Common myeloid progenitor, CD34-positive (primary cell): ENCODE measurements at regions not wholly inside any gene's neighbourhood (a gene's known extent, or its start where the extent isn't known, plus 50 kb on each side); places are given as distances from the start of the nearest gene placed in this dataset.

Experiments used
- CTCF ChIA-PET: fragments of 350-600 bp; sonication (Branson Sonifier 250); formaldehyde crosslinking; loops from one replicate; lab custom pipeline; 2021; ENCODE audit warnings: antibody characterized with exemption; lab: Charles Lee
- POLR2A ChIA-PET: fragments of 350-600 bp; sonication (Branson Sonifier 250); formaldehyde crosslinking; loops from one replicate; lab custom pipeline; 2021; ENCODE audit warnings: antibody characterized with exemption; lab: Charles Lee
- DNase-seq, 3 donors: peaks; one replicate each; pipeline versions ENCODE4 v3.0.0 to v3.0.0-alpha.2; 2013
- H3K27ac ChIP-seq, 2 experiments: 1 replicate in 1 of 2; 2 replicates in 1 of 2; pipeline ENCODE4 v1.7.0; 2013; ENCODE audit warnings: inconsistent platforms in 2 of 2, low read length in 2 of 2, mild to moderate bottlenecking in 2 of 2, low read depth in 1 of 2, moderate library complexity in 1 of 2; ENCODE audit not compliant: severe bottlenecking in 2 of 2, insufficient read depth in 1 of 2, poor library complexity in 1 of 2
- H3K27me3 ChIP-seq, 5 experiments: replicated peaks in 2 of 5; 1 replicate in 3 of 5; 2 replicates in 2 of 5; pipeline versions ENCODE4 v1.6.1 to v1.7.0; 2013; ENCODE audit warnings: low read length in 4 of 5, mild to moderate bottlenecking in 2 of 5, moderate library complexity in 2 of 5, inconsistent platforms in 1 of 5; ENCODE audit not compliant: insufficient read depth in 5 of 5, control insufficient read depth in 4 of 5
- H3K36me3 ChIP-seq, 4 experiments: 1 replicate in 2 of 4; 2 replicates in 2 of 4; pipeline versions ENCODE4 v1.6.1 to v1.7.0; 2013; ENCODE audit warnings: low read length in 3 of 4, control low read depth in 1 of 4, mild to moderate bottlenecking in 1 of 4; ENCODE audit not compliant: control insufficient read depth in 4 of 4, insufficient read depth in 4 of 4
- H3K4me1 ChIP-seq, 4 experiments: 1 replicate in 3 of 4; 2 replicates in 1 of 4; pipeline versions ENCODE4 v1.6.1 to v1.7.1; 2013; ENCODE audit warnings: low read length in 3 of 4, mild to moderate bottlenecking in 3 of 4, control low read depth in 1 of 4, inconsistent platforms in 1 of 4, moderate library complexity in 1 of 4; ENCODE audit not compliant: control insufficient read depth in 4 of 4, insufficient read depth in 4 of 4; ENCODE audit errors: control extremely low read depth in 1 of 4
- H3K4me3 ChIP-seq, 7 experiments: 1 replicate in 4 of 7; 2 replicates in 3 of 7; pipeline versions ENCODE4 v1.5.1 to v1.7.0; 2013; ENCODE audit warnings: mild to moderate bottlenecking in 7 of 7, low read length in 6 of 7, moderate library complexity in 6 of 7, inconsistent platforms in 2 of 7, low read depth in 2 of 7, control low read depth in 1 of 7; ENCODE audit not compliant: insufficient read depth in 4 of 7, control insufficient read depth in 1 of 7; ENCODE audit errors: extremely low read depth in 1 of 7
- H3K9me3 ChIP-seq, 5 experiments: 1 replicate in 4 of 5; 2 replicates in 1 of 5; pipeline versions ENCODE4 v1.6.1 to v1.7.1; 2013; ENCODE audit warnings: low read length in 4 of 5, mild to moderate bottlenecking in 2 of 5, inconsistent platforms in 1 of 5, low read depth in 1 of 5, moderate library complexity in 1 of 5; ENCODE audit not compliant: control insufficient read depth in 4 of 5, insufficient read depth in 2 of 5; ENCODE audit errors: control extremely low read depth in 1 of 5
- WGBS: methylation state at CpG from one replicate; pipeline ENCODE4 v1.1.5; 2013; ENCODE audit not compliant: insufficient coverage; 5-methylcytosine and 5-hydroxymethylcytosine counted together

DNA sequence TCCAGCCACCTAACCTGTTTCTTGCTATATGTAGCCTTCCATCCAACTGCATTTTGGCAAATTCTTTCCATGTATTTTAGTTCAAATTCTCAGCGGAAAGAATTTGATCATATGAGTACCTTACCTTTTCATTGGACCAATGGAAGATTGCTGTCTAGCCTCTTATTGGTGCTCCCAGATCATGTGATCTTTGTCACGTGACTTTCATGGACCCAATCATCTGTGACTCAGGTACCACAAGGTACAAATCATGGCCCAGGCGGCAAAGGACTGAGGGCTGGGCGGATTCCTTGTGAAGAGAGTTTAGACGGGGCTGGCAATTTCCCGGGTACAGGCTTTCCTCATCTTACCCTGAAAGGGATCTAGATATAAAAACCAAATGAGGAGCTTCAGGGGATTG is 85.9 kb upstream of the TBX20 start:
- Histone ChIP-seq H3K4me1 (no peaks in the 10 kb centered on the region), H3K9me3 (no peaks in the 10 kb centered on the region), H3K4me3 (no peak overlapping the region), H3K27me3 (peaks cover 0 to 3% (median 0%) of the 10 kb centered on the region in 5 experiments), H3K27ac (no peak overlapping the region), H3K36me3 (no peaks in the 10 kb centered on the region)
- POLR2A ChIA-PET = no interaction called here
- CTCF ChIA-PET = no interaction called here
- WGBS = 98% methylated on average over 6 of the region's 6 CpGs
- no peak for DNase-seq

DNA sequence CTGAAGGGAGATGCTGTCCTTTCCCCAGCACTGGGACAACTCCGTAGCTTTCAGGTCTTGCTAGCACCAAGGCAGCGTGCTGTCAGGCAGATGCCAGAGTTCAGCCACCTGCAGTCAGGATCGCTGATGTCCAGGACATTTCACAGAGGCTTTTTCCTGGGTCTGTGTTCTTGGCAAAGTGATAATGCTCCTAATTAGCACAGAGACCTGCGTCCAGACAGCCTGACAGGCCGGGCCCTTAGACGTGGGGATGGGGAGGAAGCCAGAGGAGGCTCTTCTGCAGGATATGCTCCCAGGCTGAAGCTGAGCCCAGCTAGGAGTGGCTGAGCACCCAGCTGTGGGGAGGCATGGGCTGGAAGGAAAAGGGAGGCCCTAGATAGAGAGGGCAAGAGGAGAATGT is 82.5 kb upstream of the TBX20 start:
- Histone ChIP-seq H3K36me3 (no peaks in the 10 kb centered on the region), H3K9me3 (no peaks in the 10 kb centered on the region), H3K4me3 (no peak overlapping the region), H3K4me1 (no peaks in the 10 kb centered on the region), H3K27ac (no peak overlapping the region), H3K27me3 (peaks cover 0 to 3% (median 0%) of the 10 kb centered on the region in 5 experiments)
- POLR2A ChIA-PET = no interaction called here
- WGBS = 93% methylated on average over 3 of the region's 6 CpGs
- no peak for DNase-seq
- CTCF ChIA-PET = no interaction called here

DNA sequence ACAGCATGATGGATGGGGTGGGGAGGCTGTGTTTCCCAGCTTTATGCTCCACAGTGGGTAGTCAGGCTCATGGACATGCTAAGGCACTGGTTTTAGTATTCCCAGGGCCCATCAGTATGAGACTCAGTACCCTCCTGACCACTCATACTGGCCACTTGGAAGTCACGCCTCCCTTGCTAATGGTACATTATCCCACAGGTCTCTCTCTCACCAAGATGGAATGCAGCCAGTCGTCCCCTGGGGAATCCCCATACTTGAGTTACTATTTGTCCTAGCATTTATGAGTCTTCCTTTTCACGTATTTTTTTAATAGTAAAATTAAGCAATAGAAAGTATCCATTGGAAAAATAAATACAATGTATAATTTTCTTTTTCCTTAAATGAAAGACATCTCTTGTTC is 80.6 kb upstream of the TBX20 start:
- WGBS = 100% methylated on average over 1 of the region's 3 CpGs
- CTCF ChIA-PET = no interaction called here
- no peak overlapping the region for H3K4me3 ChIP-seq
- POLR2A ChIA-PET = no interaction called here
- no peaks in the 10 kb centered on the region for H3K36me3 ChIP-seq
- H3K9me3 ChIP-seq = no peaks in the 10 kb centered on the region
- H3K27ac ChIP-seq = no peak overlapping the region
- no peak for DNase-seq
- H3K27me3 ChIP-seq = peaks cover 0 to 3% (median 2%) of the 10 kb centered on the region in 5 experiments
- no peaks in the 10 kb centered on the region for H3K4me1 ChIP-seq

DNA sequence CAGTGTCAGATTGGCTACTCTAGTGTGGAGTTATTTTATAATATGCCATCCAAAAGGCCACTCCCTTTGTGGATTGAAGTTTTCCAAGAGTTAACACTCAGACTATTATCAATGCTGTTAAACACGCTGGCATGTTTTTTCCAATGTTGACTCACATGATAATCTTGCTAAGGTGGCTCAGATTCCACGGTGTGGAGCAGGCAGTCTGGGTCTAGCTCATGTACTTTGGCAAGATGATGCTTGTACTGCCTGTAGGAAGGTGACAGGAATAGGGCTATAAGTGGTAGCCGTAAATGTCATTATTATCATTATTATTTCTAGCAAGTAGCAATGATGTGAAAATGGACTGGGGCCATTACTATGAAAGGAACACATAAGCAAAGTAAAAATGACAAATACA is 79.4 kb upstream of the TBX20 start:
- Histone ChIP-seq H3K9me3 (no peaks in the 10 kb centered on the region), H3K36me3 (no peaks in the 10 kb centered on the region), H3K27ac (no peak overlapping the region), H3K4me3 (no peak overlapping the region), H3K4me1 (no peaks in the 10 kb centered on the region), H3K27me3 (peaks cover 0 to 3% (median 0%) of the 10 kb centered on the region in 5 experiments)
- CTCF ChIA-PET = interaction anchor here (0.6 kb wide), 1 partner anchor 20 kb away, joined by 3 read pairs; no protein-coding TSS in a partner anchor
- WGBS = 100% methylated on average over 1 of the region's 3 CpGs
- POLR2A ChIA-PET = interaction anchor here (0.7 kb wide), 1 partner anchor 27 kb away, joined by 4 read pairs; no protein-coding TSS in a partner anchor
- DNase-seq = no peak

DNA sequence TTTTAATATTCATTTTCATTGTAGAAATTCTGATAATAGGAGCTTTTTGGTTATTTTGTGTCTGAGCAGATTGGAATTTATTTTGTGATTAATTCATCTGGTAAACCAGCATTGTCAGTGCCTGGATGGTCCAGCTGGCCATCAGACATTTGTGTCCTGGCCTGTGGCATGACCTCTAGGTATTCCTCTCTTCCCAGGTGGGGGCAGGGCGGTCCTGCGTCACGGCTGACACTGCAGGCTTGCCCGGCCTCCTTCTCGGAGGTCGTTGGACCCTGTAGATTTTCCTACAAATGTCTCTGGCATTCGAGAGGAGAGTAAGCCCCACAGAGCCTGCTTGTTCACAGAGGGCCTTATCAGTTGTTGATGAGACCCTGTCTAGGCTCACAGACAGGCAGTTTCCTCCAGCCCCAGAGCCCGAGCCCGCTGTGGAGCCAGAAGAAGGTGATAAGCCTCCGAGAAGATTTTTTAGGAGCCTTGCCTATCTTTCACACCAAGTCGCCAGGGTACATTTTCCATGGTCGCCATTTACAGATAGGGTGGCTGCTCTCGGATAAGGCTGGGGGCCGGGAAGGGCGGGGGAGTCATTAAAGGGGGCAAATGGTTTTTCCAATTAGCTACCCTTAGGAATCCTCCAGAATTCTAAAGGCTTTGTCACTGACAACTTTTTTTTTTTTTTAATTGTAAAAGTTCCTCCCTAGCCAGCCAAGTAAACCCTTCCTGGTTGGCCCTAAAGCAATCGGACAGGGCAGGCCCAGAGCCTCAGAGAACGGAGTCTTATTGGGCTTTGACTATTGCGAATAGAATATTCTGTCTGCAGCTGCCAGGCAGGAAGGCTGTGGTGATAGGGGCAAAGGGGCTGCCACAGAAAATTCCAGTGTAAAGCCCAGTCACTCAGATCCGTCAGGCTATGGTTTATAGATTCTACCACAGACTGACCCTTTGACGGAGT is 78.1 kb upstream of the TBX20 start:
- DNase-seq = no peak
- 82% methylated on average over 20 of the region's 20 CpGs for WGBS

DNA sequence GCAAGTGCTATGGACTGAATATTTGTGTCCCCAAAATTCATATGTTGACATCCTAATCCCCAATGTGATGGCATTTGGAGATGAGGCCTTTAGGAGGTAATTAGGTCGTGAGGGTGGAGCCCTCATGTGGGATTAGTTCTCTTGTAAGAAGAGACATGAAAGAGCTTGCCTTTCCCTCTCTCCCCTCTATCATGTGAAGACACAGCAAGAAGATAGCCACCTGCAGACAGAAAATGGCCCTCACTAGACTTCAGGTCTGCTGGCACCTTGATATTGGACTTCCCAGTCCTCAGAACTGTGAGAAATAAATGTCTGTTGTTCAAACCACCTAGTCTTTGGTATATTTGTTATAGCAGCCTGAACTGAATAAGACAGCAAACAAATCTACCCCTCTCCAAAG is 75.1 kb upstream of the TBX20 start:
- H3K9me3 ChIP-seq = peaks cover 0 to 1% (median 0%) of the 10 kb centered on the region in 5 experiments
- H3K4me3 ChIP-seq = no peak overlapping the region
- H3K4me1 ChIP-seq = no peaks in the 10 kb centered on the region
- no peaks in the 10 kb centered on the region for H3K36me3 ChIP-seq
- H3K27ac ChIP-seq = no peak overlapping the region
- WGBS = no CpG with 5 or more reads among the region's 1 CpG
- no peak for DNase-seq
- ChIA-PET POLR2A (no interaction called here), CTCF (no interaction called here)
- peaks cover 0 to 4% (median 0%) of the 10 kb centered on the region in 5 experiments for H3K27me3 ChIP-seq

More for the DNA sequence above, 78.1 kb upstream of the TBX20 start:
- ChIA-PET CTCF (no interaction called here), POLR2A (no interaction called here)
- no peak overlapping the region for H3K4me3 ChIP-seq
- no peaks in the 10 kb centered on the region for H3K9me3 ChIP-seq
- H3K27me3 ChIP-seq = peaks cover 0 to 4% (median 0%) of the 10 kb centered on the region in 5 experiments
- no peaks in the 10 kb centered on the region for H3K4me1 ChIP-seq
- H3K27ac ChIP-seq = no peak overlapping the region
- H3K36me3 ChIP-seq = no peaks in the 10 kb centered on the region

DNA sequence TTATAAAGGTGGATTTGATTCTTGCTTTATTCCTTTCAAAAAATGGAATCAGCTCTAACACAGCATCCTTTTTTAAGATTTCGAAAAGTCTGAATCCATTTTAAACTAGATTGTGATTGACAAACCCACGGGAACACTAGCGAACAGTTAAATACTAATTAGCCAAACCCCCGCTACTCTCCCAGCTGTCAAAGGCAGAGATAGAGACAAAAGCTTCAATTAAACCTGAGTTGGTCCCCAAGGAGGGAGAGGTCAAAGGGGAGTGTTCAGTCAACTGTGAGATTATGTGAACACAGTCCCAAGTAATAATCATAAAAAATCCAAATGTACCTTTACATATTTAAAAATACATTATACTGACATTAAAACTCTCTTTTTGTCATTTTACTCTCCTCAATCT is 65.7 kb upstream of the TBX20 start:
- Histone ChIP-seq H3K4me1 (no peaks in the 10 kb centered on the region), H3K4me3 (no peak overlapping the region), H3K27ac (no peak overlapping the region), H3K36me3 (no peaks in the 10 kb centered on the region), H3K9me3 (peaks cover 0 to 2% (median 0%) of the 10 kb centered on the region in 5 experiments), H3K27me3 (peaks cover 0 to 6% (median 2%) of the 10 kb centered on the region in 5 experiments)
- POLR2A ChIA-PET = no interaction called here
- no peak for DNase-seq
- WGBS = 83% methylated on average over 1 of the region's 4 CpGs
- CTCF ChIA-PET = no interaction called here
